HG03064 (cell line): ENCODE measurements at regions not wholly inside any gene's neighbourhood (a gene's known extent, or its start where the extent isn't known, plus 50 kb on each side); places are given as distances from the start of the nearest gene placed in this dataset.
"Not testable (repeated sequence)": the region's sequence is repeated elsewhere in the genome, so short reads cannot be mapped to it uniquely, and the experiment has no call there.

Experiments used
- ATAC-seq: cut with Tn5 transposase; IDR thresholded peaks from one replicate; pipeline ENCODE4 v1.9.1; 2021; ENCODE audit warnings: low read depth; ENCODE audit not compliant: unreplicated experiment

- ATAC-seq: no peak
Observed at GRCh38 chr7:50920031-50920635, 137.4 kb upstream of the GRB10 start.

DNA sequence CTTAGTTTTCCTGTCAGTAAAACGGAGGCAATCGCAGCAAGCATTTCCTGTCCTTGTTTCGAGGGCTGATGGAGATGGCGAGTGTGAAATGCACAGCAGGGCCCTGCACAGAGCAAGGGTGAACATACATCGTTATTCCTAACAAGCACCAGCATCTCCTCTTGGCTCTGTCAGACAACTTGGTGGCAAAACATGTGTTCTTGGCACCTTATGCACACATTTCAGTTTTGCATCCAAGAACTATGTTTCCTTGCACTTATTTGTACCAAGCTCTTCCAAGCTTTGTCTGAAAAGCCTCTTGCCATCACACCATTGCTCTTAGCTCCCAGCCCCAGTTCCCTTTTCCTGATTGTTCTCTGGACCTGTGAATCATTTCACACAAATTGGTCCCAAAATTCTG lies 132.9 kb upstream of the GRB10 start:
- ATAC-seq: no peak

DNA sequence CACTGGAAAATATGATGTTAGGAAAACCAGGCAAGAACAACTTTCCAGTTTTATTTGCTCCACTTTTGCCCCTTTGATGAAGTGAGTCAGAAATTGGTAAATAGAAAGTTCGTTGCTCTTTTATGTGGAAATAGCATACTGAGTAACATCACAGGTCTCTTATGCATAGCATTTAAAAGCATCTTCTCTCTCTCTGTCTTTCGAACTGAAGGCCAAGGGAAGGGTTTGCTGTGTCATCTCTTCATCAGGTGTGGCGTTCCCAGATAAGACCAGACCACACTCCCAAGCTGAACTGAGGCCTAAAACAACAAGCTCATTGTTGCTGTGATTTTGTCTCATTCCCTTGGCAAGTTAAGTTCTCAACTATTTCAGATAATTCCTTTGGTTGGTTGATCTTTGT lies 131.8 kb upstream of the GRB10 start:
- ATAC-seq: no peak

DNA sequence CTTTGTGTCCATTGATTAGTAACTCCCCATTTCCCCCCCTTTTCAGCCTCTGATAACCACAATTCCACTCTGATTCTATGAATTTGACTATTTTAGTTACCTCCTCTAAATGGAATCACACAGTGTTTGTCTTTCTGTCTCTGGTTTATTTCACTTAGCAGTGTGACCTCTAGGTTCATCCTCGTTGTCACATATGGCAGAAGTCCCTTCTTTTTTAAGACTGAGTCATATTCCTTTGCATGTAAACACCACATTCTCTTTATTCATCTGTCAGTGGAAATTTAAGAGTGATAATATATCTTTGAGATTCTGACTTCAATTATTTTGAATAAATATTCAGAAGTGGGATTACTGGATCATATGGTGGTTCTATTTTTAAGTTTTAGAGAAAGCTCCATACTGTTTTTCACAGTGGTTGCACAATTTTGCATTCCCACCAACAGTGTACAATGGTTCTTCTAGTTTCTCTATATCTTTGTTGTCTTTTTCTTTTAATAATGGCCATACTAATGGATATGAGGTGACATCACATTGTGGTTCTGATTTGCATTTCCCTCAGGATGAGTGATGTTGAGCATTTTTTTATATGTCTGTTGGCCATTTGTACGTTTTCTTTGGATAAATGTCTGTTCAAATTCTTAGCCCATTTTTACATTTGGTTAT lies 126.1 kb upstream of the GRB10 start:
- no peak for ATAC-seq

- not testable (repeated sequence) for ATAC-seq
Observed at GRCh38 chr7:50898604-50899477, 116.1 kb upstream of the GRB10 start.

DNA sequence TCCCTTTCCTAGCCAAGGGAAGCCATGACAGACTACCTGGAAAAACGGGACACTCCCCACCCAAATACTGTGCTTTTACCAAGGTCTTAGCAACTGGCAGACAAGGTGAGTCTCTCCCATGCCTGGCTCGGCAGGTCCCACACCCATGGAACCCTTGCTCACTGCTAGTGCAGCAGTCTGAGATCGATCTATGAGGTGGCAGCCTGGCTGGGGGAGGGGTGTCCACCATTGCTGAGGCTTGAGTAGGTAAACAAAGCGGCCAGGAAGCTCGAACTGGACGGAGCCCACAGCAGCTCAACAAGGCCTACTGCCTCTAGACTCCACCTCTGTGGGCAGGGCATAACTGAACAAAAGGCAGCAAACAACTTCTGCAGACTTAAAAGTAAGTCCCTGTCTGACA lies 104.4 kb upstream of the GRB10 start:
- ATAC-seq: not testable (repeated sequence)

DNA sequence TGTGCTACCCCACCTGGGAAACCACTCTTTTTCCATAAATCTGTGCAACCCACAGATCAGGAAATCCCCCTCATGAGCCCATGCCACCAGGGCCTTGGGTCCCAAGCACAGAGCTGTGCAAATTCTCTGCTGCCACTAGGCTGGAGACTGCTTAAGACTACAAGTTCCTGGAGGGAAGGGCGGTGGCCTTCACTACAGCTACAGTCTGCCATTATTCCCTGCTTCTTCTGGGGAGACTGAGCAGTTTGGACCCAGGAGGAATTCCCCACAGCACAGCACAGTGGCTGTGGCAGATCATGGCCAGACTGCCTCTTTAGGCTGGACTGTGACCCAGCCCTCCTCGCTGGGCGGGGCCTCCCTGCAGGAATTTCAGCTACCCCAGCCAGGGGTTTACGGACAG lies 89.7 kb upstream of the GRB10 start:
- no peak for ATAC-seq

DNA sequence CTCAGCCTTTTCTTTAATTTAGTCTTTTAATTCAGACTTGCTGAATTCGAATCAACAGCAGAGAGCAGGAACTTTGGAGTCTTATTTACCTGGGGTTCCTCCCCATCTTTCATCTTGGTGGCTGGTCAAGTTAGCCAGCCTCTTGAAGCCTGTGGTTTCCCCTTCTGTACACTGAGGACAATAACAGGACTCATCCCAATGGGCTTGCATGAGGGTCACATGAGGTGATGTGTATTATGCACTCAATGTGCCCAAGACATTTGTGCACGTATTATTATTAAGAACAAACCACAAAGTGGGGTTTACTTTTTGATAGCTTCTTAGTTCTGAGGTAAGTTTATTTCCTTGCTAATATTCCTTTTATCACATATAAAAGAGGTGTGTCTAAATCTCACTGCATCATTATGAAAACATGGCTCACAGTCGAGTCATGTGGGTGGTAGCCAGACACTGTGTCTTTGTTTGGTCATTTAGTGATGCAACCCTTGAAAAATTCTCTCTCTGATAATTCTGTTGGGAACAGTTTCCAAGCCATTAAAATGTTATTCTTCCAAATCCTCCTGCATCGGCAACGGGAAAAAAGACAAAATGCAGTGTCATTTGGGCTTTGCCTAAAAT lies 86.5 kb upstream of the GRB10 start:
- ATAC-seq: no peak

DNA sequence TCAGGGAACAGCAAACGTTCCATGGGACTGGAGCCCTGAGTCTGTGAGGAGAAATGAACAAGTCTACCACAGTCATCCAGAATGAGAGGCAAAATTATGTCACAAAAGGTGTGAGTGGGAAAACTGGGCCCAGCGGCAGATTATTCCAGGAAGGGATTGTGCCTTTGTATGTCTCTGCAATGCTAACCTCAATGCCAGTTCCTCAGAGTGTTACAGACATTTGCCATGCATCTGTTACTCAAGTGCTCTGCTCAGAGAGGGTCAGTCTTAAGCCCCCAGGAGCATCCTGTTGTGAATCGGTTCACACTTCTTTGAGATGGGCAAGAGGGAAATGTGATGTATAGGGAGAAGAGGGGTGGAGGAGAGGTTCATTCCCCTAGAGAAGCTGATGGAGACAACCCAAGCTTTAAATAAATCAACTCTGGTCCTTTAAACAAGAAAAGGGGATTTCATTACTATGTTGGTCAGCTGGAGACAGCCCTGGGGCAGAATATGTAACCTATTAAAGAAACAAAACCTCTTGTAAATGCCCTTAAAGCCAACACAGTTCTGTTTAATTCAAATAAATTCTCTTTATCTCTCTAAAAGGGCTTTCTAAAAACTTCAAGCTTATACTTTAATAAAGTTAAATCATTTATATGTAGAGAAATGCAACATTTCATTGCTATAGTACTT lies 85.9 kb upstream of the GRB10 start:
- ATAC-seq: no peak

DNA sequence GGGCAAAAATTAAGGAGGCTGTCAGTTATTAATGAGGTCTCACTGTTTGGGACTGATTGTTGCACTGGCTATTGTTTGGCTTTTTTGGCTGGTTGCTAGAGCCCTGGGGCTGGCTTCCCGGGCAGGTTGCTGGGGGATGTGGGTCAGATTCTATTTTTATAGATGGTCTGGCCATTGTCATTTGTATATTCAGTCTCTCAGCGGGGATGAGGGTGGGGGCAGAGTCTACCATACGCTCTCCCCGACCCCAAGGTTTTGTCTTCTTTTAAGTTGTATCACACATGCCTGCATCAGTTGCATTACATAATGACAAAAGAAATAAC lies 84.3 kb upstream of the GRB10 start:
- ATAC-seq: no peak

- ATAC-seq: no peak
Observed at GRCh38 chr7:50866343-50867033, 83.8 kb upstream of the GRB10 start.

- no peak for ATAC-seq
Observed at GRCh38 chr7:50865450-50865849, 82.8 kb upstream of the GRB10 start.

GRCh38 chr7:50864694-50865093 lies 82.0 kb upstream of the GRB10 start:
- ATAC-seq: no peak

DNA sequence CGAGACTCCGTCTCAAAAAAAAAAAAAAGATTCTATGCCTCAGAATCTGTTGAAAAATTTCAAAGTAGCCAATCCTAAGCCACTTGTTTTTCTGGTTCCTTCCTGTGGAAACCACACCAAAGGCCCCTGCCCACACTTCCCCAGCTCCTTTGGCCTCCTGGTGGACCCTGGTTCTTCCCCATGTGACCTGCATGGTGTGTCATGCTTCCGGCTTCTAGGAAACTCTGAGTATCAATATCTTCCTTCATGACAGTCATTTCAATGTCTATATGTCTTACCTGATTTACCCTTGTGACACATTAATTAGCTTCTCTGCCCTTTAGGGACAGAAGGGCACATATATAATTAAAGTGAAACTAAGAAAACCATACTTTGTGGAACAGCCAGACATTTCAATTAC lies 80.4 kb upstream of the GRB10 start:
- ATAC-seq: no peak

GRCh38 chr7:50862302-50862701 lies 79.6 kb upstream of the GRB10 start:
- no peak for ATAC-seq

GRCh38 chr7:50860598-50860997 lies 77.9 kb upstream of the GRB10 start:
- ATAC-seq: no peak

DNA sequence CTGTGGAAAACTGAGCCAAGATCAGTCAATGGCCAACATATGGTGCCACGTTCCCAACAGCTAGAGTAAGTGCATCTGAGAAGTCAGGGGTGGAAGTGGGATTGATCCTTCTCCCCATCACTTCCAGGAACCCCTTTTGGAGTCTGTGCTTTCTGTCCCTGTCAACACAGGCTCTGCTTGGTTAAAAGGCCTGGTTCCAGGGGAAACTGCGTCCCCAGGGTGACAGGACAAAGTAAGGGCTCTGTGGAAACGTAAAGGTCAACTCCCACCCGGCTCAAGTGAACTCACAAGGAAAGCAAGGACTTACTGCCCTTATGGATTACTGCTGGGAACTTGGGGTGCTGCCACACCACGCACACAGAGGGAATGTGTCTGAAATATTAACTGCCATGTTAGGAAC lies 77.5 kb upstream of the GRB10 start:
- ATAC-seq: no peak

GRCh38 chr7:50858528-50859245 lies 76.0 kb upstream of the GRB10 start:
- ATAC-seq: no peak

DNA sequence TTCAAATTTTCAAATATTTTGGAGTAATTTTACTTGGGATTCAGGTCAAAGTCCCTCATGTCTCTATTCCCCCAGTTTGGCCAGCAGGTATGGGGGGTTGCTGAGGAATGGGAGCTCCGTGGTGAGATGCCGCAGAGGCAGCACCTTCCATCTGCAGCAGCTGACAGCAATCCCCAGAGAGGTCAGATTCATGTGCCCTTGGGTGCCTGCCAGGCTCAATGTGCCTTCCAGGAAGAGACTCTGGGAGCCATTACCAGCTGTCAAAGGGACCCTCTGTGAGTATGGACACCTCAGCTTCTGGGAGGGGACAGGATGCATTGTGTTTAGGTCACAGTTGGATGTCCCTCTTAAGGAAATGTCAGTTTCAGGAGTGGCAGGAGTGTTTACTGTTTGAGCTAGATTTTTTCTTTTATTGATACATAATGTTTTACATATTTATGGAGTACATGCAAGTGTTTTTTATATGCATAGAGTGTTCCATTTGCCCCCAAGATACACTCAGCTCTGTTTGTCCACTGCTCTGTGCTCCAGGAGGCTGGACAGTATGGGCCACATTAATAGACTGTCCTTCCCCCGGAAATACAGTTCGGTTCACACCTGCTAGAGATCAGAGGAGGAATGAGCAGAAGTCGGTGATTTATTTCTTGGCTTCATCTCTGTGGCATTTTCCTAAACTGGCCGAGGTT lies 75.3 kb upstream of the GRB10 start:
- no peak for ATAC-seq
